ENCODE measurements at regions not wholly inside any gene's neighbourhood (a gene's known extent, or its start where the extent isn't known, plus 50 kb on each side); places are given as distances from the start of the nearest gene placed in this dataset.

DNA sequence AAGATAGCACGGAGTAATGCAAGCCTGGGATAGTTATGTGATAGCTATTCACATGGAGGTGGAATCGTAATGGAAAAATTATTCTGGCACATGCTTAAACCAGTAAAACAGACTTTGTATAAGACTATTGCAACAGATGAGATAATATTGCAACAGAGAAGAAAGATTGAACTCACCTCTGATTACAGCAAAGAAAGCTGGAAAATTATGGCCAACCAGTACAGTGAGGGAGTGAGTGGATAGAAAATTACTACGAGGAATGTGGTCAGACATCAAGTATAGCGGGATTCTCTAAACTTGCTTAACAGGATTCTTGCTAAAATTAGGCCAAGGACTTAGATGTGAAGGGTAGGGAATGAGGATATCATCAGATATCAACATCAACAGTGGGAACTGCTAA is 397.6 kb upstream of the KLHL1 start:
- DNase-seq (ENCODE audit: low spot score) = no peak

- DNase-seq (ENCODE audit: low spot score) = no peak
Observed at GRCh38 chr13:70502944-70503343, 394.7 kb upstream of the KLHL1 start.

DNA sequence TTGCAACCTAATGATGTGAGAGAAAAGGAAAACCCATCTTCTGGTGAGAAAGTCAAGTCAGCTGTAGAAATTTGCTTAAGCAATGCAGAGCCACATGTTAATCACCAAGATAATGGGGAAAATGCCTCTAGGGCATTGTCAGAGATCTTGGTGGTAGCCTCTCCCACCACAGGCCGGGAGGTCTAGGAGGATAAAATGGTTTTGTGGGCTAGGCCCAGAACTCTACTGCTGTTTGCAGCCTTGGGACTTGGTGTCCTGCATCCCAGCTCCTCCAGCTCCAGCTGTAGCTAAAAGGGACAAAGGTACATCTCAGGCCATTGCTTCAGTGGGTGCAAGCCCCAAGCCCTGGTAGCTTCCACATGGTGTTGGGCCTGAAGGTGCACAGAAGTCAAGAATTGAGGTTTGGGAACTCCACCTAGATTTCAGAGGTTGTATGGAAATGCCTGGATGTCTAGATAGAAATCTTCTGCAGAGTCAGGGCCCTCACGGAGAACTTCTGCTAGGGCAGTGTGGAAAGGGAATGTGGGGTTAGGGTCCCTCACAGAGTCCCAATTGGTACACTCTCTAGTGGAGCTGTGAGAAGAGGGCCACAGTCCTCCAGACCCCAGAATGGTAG is 382.2 kb upstream of the KLHL1 start:
- no peak for DNase-seq (ENCODE audit: low spot score)

GRCh38 chr13:70484931-70485330 is 376.7 kb upstream of the KLHL1 start:
- DNase-seq (ENCODE audit: low spot score) = no peak

GRCh38 chr13:70483599-70484276 is 375.5 kb upstream of the KLHL1 start:
- DNase-seq (ENCODE audit: low spot score) = no peak

- DNase-seq (ENCODE audit: low spot score) = no peak
Observed at GRCh38 chr13:70473907-70474306, 365.7 kb upstream of the KLHL1 start.

- no peak for DNase-seq (ENCODE audit: low spot score)
Observed at GRCh38 chr13:70469077-70469476, 360.8 kb upstream of the KLHL1 start.

GRCh38 chr13:70457474-70457873 is 349.2 kb upstream of the KLHL1 start:
- DNase-seq (ENCODE audit: low spot score) = no peak

GRCh38 chr13:70448820-70449219 is 340.6 kb upstream of the KLHL1 start:
- no peak for DNase-seq (ENCODE audit: low spot score)

- no peak for DNase-seq (ENCODE audit: low spot score)
Observed at GRCh38 chr13:70432276-70432805, 324.1 kb upstream of the KLHL1 start.

GRCh38 chr13:70430256-70430655 is 322.0 kb upstream of the KLHL1 start:
- no peak for DNase-seq (ENCODE audit: low spot score)

- no peak for DNase-seq (ENCODE audit: low spot score)
Observed at GRCh38 chr13:70424928-70425327, 316.7 kb upstream of the KLHL1 start.

GRCh38 chr13:70424428-70424827 is 316.2 kb upstream of the KLHL1 start:
- DNase-seq (ENCODE audit: low spot score) = no peak

DNA sequence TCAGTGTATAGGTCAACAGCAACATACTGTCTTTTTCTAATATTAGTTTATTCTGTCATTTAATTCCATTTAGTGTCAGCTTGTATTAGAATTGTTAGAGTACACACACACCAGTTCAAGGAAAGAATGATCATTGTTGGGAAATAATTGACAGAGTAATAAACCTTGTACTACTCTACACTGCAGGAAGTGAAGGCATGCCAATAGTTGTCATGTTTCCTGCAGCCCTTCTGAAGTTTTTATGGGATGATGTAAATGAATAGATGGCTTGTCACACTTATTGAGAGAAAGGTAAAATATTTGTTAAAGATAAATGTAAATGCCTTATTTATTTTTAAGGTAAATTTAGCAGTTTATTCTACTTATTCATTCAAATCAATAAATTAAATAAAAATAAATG is 306.9 kb upstream of the KLHL1 start:
- no peak for DNase-seq (ENCODE audit: low spot score)

- DNase-seq (ENCODE audit: low spot score) = no peak
Observed at GRCh38 chr13:70408865-70409264, 300.6 kb upstream of the KLHL1 start.

GRCh38 chr13:70407486-70407885 is 299.2 kb upstream of the KLHL1 start:
- DNase-seq (ENCODE audit: low spot score) = no peak

DNA sequence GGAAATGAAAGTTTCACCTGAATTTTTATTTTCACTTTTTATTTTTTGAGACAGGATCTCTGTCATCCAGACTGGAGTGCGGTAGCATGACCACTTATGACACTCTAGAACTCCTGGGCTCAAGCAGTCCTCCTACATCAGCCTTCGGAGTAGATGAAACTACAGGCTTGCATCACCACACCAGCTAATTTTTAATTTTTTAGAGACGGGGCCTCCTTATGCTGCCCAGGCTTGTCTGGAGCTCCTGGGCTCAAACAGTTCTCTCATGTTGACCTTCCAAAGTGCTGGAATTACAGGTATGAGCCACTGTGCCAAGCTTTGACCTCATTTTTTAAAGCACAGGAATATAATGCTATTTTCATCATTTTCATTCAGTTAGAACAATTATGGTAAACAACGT is 297.0 kb upstream of the KLHL1 start:
- DNase-seq (ENCODE audit: low spot score) = no peak

- DNase-seq (ENCODE audit: low spot score) = no peak
Observed at GRCh38 chr13:70394031-70394548, 285.8 kb upstream of the KLHL1 start.

- no peak for DNase-seq (ENCODE audit: low spot score)
Observed at GRCh38 chr13:70391678-70392077, 283.4 kb upstream of the KLHL1 start.

GRCh38 chr13:70390968-70391367 is 282.7 kb upstream of the KLHL1 start:
- DNase-seq (ENCODE audit: low spot score) = no peak

DNA sequence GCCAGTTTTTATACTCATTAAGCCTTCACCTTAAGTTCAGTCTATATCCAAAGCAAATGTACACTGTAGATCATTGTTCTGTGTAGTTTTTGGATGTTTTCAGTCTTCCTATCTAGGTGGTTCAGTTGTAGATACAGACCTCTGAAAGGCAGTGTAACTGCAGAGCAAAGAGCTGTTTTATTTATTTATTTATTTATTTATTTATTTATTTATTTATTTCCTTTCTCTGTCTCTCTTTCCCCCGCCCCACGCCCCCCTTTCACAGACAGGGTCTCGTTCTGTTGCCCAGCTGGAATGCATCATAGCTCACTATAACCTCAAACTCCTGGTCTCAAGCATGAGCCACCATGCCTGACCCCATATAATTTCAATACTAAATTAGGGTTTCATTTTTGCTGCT is 281.8 kb upstream of the KLHL1 start:
- no peak for DNase-seq (ENCODE audit: low spot score)

GRCh38 chr13:70388935-70389334 is 280.7 kb upstream of the KLHL1 start:
- no peak for DNase-seq (ENCODE audit: low spot score)

DNA sequence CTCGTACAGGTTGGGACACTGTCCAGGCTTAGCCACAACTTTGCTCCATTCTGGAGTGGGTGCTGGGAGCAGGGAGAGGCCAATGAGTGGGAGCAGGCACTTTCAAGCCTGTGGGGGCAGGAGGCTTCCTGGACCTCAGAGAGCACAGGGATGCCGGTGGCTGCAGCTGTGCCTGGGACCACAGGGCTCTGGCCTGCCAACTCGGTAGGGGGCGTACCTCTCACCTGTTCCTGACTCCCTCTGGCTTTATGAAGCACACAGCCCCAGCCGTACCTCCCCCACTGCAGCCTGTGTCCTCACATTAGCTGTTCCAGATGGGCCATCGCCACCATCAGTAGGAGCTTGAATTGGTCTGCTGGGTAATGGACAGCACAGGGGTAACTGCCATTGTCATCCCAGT is 278.7 kb upstream of the KLHL1 start:
- DNase-seq (ENCODE audit: low spot score) = no peak

- no peak for DNase-seq (ENCODE audit: low spot score)
Observed at GRCh38 chr13:70385852-70386251, 277.6 kb upstream of the KLHL1 start.
